Transverse colon (tissue), 4 donors: ENCODE measurements at regions not wholly inside any gene's neighbourhood (a gene's known extent, or its start where the extent isn't known, plus 50 kb on each side); places are given as distances from the start of the nearest gene placed in this dataset.
"Not testable (repeated sequence)": the region's sequence is repeated elsewhere in the genome, so short reads cannot be mapped to it uniquely, and the experiment has no call there.

ENCODE experiments used
- DNase-seq: peaks from one replicate; pipeline ENCODE4 v3.0.0-alpha.2; 2019
- H3K27ac ChIP-seq, 4 donors: fragments of 200-600 bp; sonication (generic); 2 replicates each; pipeline ENCODE4 v1.5.1; 2016 to 2018; ENCODE audit warnings: inconsistent platforms in 4 of 4
- H3K27me3 ChIP-seq: fragments of 200-600 bp; sonication (generic); 2 replicates; pipeline ENCODE4 v1.5.1; 2017; ENCODE audit warnings: inconsistent platforms
- H3K36me3 ChIP-seq, 4 donors: fragments of 200-600 bp; sonication (generic); 2 replicates each; pipeline ENCODE4 v1.5.1; 2017 to 2019; ENCODE audit warnings: inconsistent platforms in 4 of 4
- H3K4me1 ChIP-seq, 4 donors: fragments of 200-600 bp; sonication (generic); 2 replicates each; pipeline ENCODE4 v1.5.1; 2017 to 2020; ENCODE audit warnings: inconsistent platforms in 4 of 4
- H3K4me3 ChIP-seq, 4 donors: fragments of 200-600 bp; sonication (generic); 1 replicate in 1 of 4; 2 replicates in 3 of 4; pipeline versions ENCODE4 v1.5.1 to v1.6.1; 2017 to 2019; ENCODE audit warnings: inconsistent platforms in 4 of 4
- H3K9me3 ChIP-seq, 2 donors: fragments of 200-600 bp; sonication (generic); 2 replicates each; pipeline ENCODE4 v1.5.1; 2017 to 2019; ENCODE audit warnings: inconsistent platforms in 2 of 2
- EP300 ChIP-seq: sonication (generic); formaldehyde crosslinking; IDR thresholded peaks from one replicate; pipeline ENCODE4 v1.6.1; 2017; ENCODE audit warnings: antibody characterized with exemption, low read depth
- POLR2A ChIP-seq: fragments of 450-650 bp; IDR thresholded peaks from one replicate; pipeline ENCODE4 v1.6.1; 2016; ENCODE audit warnings: antibody characterized with exemption, mild to moderate bottlenecking, moderate library complexity
- POLR2AphosphoS5 ChIP-seq, 3 donors: sonication (generic); formaldehyde crosslinking; IDR thresholded peaks; one replicate each; pipeline ENCODE4 v1.6.1; 2016; ENCODE audit warnings: antibody characterized with exemption in 3 of 3
- WGBS, 2 donors: methylation state at CpG; one replicate each; pipeline ENCODE4 v1.1.5; 2018; ENCODE audit warnings: low coverage in 1 of 2; 5-methylcytosine and 5-hydroxymethylcytosine counted together
- in situ Hi-C, 4 donors: fragments of 200-750 bp; cut with MboI; loops; one replicate each; pipeline versions ENCODE4 v1.15.0 to v1.15.1; 2017; ENCODE audit warnings: low sequenced_read_pairs in 3 of 4, low pct_ligation_motif_present in 1 of 4, low pct_unique_long_range_greater_than_20kb in 1 of 4
- intact Hi-C: fragments of 100-400 bp; cut with DNase I; formaldehyde crosslinking; loops from one replicate; pipeline ENCODE4 v1.15.1; 2023; ENCODE audit warnings: low total_unique reads
- TF ChIP-seq, protein P1 (sequence below), 5 experiments: fragments of 200-600 bp in 3 of 5; fragments of 450-650 bp in 2 of 5; sonication (generic) in 3 of 5; IDR thresholded peaks; 1 replicate in 2 of 5; 2 replicates in 3 of 5; pipeline ENCODE4 v1.5.1; 2016 to 2017; ENCODE audit warnings: antibody characterized with exemption in 5 of 5, inconsistent platforms in 3 of 5, mild to moderate bottlenecking in 2 of 5, moderate library complexity in 1 of 5

DNA sequence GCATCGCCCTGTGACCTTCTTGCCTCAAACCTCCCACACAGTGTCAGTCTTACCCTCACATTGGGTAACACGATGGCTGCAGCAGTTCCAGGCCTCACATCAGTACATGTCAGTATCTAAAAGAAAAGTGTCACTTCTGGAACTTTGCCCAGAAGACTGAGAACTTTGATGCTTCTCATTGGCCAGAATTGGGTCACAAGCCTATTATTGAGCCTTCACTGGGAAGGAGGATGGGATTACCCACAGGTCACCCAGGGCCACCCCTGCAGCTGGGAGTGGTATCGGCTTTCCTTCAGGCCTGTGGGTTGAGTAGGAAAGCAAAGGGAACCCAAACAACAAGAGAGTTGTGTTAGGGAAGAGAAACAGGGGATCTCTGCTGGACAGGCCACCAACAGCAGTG is 111.5 kb downstream of the NPY start:
- 83 to 85% methylated on average over 1 to 3 of the region's 3 CpGs for WGBS, 2 donors
- no peak overlapping the region for H3K27ac ChIP-seq
- no peak for TF ChIP-seq EP300
- TF ChIP-seq POLR2A: no peak
- TF ChIP-seq POLR2AphosphoS5 (IDR thresholded peaks at IDR 0.05): no peak
- TF ChIP-seq, protein P1, sequence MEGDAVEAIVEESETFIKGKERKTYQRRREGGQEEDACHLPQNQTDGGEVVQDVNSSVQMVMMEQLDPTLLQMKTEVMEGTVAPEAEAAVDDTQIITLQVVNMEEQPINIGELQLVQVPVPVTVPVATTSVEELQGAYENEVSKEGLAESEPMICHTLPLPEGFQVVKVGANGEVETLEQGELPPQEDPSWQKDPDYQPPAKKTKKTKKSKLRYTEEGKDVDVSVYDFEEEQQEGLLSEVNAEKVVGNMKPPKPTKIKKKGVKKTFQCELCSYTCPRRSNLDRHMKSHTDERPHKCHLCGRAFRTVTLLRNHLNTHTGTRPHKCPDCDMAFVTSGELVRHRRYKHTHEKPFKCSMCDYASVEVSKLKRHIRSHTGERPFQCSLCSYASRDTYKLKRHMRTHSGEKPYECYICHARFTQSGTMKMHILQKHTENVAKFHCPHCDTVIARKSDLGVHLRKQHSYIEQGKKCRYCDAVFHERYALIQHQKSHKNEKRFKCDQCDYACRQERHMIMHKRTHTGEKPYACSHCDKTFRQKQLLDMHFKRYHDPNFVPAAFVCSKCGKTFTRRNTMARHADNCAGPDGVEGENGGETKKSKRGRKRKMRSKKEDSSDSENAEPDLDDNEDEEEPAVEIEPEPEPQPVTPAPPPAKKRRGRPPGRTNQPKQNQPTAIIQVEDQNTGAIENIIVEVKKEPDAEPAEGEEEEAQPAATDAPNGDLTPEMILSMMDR (IDR thresholded peaks at IDR 0.05): no peak
- H3K4me3 ChIP-seq: no peak overlapping the region
- no peaks in the 10 kb centered on the region for H3K27me3 ChIP-seq
- intact Hi-C loops (no loop called here), in situ Hi-C loops (no loop called here)
- DNase-seq: no peak
- H3K36me3 ChIP-seq: no peaks in the 10 kb centered on the region
- no peaks in the 10 kb centered on the region for H3K4me1 ChIP-seq
- no peaks in the 10 kb centered on the region for H3K9me3 ChIP-seq

DNA sequence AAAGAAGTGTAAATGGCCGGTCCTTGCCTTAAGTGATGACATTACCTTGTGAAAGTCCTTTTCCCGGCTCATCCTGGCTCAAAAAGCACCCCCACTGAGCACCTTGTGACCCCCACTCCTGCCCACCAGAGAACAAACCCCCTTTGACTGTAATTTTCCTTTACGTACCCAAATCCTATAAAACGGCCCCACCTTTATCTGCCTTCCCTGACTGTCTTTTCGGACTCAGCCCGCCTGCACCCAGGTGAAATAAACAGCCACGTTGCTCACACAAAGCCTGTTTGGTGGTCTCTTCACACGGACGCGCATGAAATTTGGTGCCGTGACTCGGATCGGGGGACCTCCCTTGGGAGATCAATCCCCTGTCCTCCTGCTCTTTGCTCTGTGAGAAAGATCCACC is 112.4 kb downstream of the NPY start:
- H3K9me3 ChIP-seq, H3K27ac ChIP-seq, H3K36me3 ChIP-seq, H3K27me3 ChIP-seq, intact Hi-C loops, in situ Hi-C loops, H3K4me1 ChIP-seq, DNase-seq, H3K4me3 ChIP-seq: not testable (repeated sequence)
- WGBS, 2 donors: 56 to 61% methylated on average over 6 to 7 of the region's 13 CpGs

DNA sequence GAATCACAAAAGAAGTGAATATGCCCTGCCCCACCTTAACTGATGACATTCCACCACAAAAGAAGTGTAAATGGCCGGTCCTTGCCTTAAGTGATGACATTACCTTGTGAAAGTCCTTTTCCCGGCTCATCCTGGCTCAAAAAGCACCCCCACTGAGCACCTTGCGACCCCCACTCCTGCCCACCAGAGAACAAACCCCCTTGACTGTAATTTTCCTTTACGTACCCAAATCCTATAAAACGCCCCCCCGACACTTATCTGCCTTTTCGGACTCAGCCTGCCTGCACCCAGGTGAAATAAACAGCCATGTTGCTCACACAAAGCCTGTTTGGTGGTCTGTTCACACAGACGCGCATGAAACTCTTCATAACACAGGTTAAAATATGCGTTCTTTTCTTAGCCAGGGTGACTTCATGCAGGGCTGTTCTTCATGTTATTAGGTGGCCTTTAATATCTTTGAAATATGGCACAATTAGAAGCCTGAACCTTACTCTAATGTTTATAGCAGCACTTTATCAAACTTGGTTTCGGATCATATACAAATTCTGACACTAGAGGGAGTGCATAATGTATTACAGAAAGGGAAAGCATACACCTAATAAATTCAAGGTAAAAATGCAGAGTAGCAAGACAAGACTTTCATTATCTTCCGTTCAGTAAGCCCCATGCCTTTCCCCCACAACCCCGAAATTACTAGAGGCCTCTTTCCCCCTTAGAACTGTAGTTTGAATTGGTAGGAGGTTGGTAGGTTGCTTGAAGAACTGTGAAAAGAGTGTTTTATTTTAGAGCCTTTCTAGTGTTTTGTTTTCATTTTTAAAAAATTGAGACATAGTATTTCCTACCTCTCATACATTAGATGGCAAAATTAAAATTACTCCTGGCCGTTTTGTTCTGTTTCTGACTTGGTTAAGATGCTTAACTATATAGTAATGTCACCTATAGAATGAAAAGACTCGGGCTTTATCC is 117.9 kb downstream of the NPY start:
- H3K4me1 ChIP-seq: no peaks in the 10 kb centered on the region
- intact Hi-C loops: no loop called here
- DNase-seq: no peak
- H3K27me3 ChIP-seq: no peaks in the 10 kb centered on the region
- H3K4me3 ChIP-seq: no peak overlapping the region
- in situ Hi-C loops: loop anchor here in 2 of 4 donors (25.0 kb wide), 1 partner anchor 260 kb away; no protein-coding TSS in a partner anchor
- no peaks in the 10 kb centered on the region for H3K36me3 ChIP-seq
- H3K27ac ChIP-seq: no peak overlapping the region
- WGBS, 2 donors: 42 to 43% methylated on average over 8 to 12 of the region's 15 CpGs
- TF ChIP-seq, protein P1 (IDR thresholded peaks at IDR 0.05): peak in 3 of 5 experiments; percentile 19 to 29 (median 22)
- TF ChIP-seq POLR2A (no peak), POLR2AphosphoS5 (IDR thresholded peaks at IDR 0.05) (no peak)
- H3K9me3 ChIP-seq: no peaks in the 10 kb centered on the region

DNA sequence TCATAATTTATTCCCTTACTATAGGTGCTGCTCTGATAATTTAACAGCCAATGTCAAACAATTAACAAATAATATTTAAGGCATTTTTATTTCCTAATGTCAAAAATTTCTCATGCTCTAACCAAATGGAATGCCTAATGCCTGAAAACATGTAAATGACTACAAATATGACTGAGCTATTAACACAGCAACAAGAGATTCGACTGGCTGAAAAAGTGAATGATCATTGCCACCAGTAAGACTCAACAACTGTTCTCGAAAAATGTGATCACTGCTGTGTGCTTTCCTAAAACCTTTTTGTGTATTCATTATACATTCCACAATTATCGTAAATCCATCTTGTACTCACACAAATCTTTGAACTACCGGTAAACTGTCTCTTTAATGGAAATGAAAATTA is 118.7 kb downstream of the NPY start:
- intact Hi-C loops (no loop called here), in situ Hi-C loops (loop anchor here in 2 of 4 donors (25.0 kb wide), 1 partner anchor 260 kb away; no protein-coding TSS in a partner anchor)
- TF ChIP-seq, protein P1 (IDR thresholded peaks at IDR 0.05): no peak
- TF ChIP-seq EP300: no peak
- TF ChIP-seq POLR2A: no peak
- no peak for TF ChIP-seq POLR2AphosphoS5 (IDR thresholded peaks at IDR 0.05)
- no peaks in the 10 kb centered on the region for H3K27me3 ChIP-seq
- no peak for DNase-seq
- no peaks in the 10 kb centered on the region for H3K4me1 ChIP-seq
- no peaks in the 10 kb centered on the region for H3K9me3 ChIP-seq
- 65 to 74% methylated on average over 4 of the region's 4 CpGs for WGBS, 2 donors
- H3K27ac ChIP-seq: no peak overlapping the region
- H3K4me3 ChIP-seq: no peak overlapping the region
- H3K36me3 ChIP-seq: no peaks in the 10 kb centered on the region
